SK-N-MC (cell line): ENCODE measurements at regions not wholly inside any gene's neighbourhood (a gene's known extent, or its start where the extent isn't known, plus 50 kb on each side); places are given as distances from the start of the nearest gene placed in this dataset.

Experiments used
- EZH2 ChIP-seq: fragments of 200-600 bp; sonication (generic); IDR thresholded peaks from one replicate; pipeline ENCODE4 v1.6.1; 2017; ENCODE audit warnings: antibody characterized with exemption
- POLR2AphosphoS5 ChIP-seq: IDR thresholded peaks from 2 replicates; pipeline ENCODE4 v1.6.1; 2012; ENCODE audit warnings: mild to moderate bottlenecking, low read depth, low read length, borderline replicate concordance

GRCh38 chr16:82535262-82535661, 91.5 kb upstream of the CDH13 start:
- TF ChIP-seq EZH2 (no peak), POLR2AphosphoS5 (no peak)
